ENCODE measurements at regions not wholly inside any gene's neighbourhood (a gene's known extent, or its start where the extent isn't known, plus 50 kb on each side); places are given as distances from the start of the nearest gene placed in this dataset.
A peak's percentile ranks its signal among the peaks of the same experiment; 100 is the strongest.

GRCh38 chr15:70473581-70474370 is 289.6 kb downstream of the UACA start (continued):
- no peak for TF ChIP-seq BCLAF1 (IDR thresholded peaks at IDR 0.05; ENCODE audit: borderline replicate concordance in 1 of 2, control insufficient read depth in 1 of 2, low read depth in 2 of 2, low read length in 1 of 2)

- POLR2A ChIA-PET: interaction anchor here (0.5 to 0.7 kb wide), 2 partner anchors 11 to 19 kb away, joined by 3 to 4 read pairs; no protein-coding TSS in a partner anchor
- Histone ChIP-seq H3K36me3 (ENCODE audit: control insufficient read depth, insufficient read depth, low read length) (no peaks in the 10 kb centered on the region), H3K79me2 (ENCODE audit: control insufficient read depth, insufficient read depth, low read length) (no peaks in the 10 kb centered on the region), H2AFZ (ENCODE audit: low read depth, low read length) (no peak overlapping the region), H4K20me1 (replicated peaks; ENCODE audit: control insufficient read depth, insufficient read depth, low read length) (no peaks in the 10 kb centered on the region), H3K4me3 (no peak overlapping the region), H3K9ac (ENCODE audit: insufficient read depth in 1 of 2, low read depth in 2 of 2, low read length in 2 of 2) (no peak overlapping the region), H3K4me2 (ENCODE audit: insufficient read depth, low read length) (no peak overlapping the region), H3K4me1 (replicated peaks in 1 of 2; ENCODE audit: control insufficient read depth in 2 of 2, insufficient read depth in 2 of 2, low read length in 2 of 2) (peaks cover 0 to 6% of the 10 kb centered on the region in 2 experiments; a peak in 3 of 5 replicates), H3K9me1 (ENCODE audit: control insufficient read depth, insufficient read depth, low read length) (no peaks in the 10 kb centered on the region), H3K27ac (ENCODE audit: extremely low read depth, low read depth, low read length) (no peak overlapping the region), H3K9me3 (replicated peaks; ENCODE audit: control insufficient read depth, insufficient read depth, low read depth, low read length) (no peaks in the 10 kb centered on the region), H3K27me3 (ENCODE audit: control insufficient read depth in 2 of 2, insufficient read depth in 2 of 2, low read length in 2 of 2) (peaks cover 32 to 61% of the 10 kb centered on the region in 2 experiments)
- WGBS (ENCODE audit: insufficient coverage, low coverage, missing lambda C conversion rate): 0% methylated on average over 1 of the region's 1 CpG
- CTCF ChIA-PET (ENCODE audit: low intra/inter-chr PET ratio): no interaction called here
- ATAC-seq: no peak
- TF ChIP-seq ZNF146 (CRISPR knock-in tag; IDR thresholded peaks at IDR 0.05; ENCODE audit: unreplicated experiment) (no peak), ZNF316 (IDR thresholded peaks at IDR 0.05) (peak; percentile 78), ASH1L (IDR thresholded peaks at IDR 0.05; ENCODE audit: borderline replicate concordance, low read depth, partially characterized antibody) (no peak), MAFF (IDR thresholded peaks at IDR 0.05; ENCODE audit: low read length) (peak; percentile 68), FUS (optimal IDR thresholded peaks at IDR 0.05; ENCODE audit: low read depth, low read length) (no peak), MAFG (tag; conservative IDR thresholded peaks at IDR 0.05) (peak; percentile 69), MAFK (IDR thresholded peaks at IDR 0.05; ENCODE audit: low read length) (peak; percentile 73), C11orf30 (IDR thresholded peaks at IDR 0.05; ENCODE audit: low read depth) (peak; percentile 72)
- FAIRE-seq: no peak
- no TSS peak for BruUV-seq (replicated peaks)
- no peak for DNase-seq (ENCODE audit: extremely low read depth in 1 of 4, low spot score in 3 of 4)
- intact Hi-C loops (cut with micrococcal nuclease): no loop called here
- in situ Hi-C loops (cut with MboI): no loop called here
Observed at GRCh38 chr15:70471517-70471916, 291.8 kb downstream of the UACA start.
